ENCODE measurements at regions not wholly inside any gene's neighbourhood (a gene's known extent, or its start where the extent isn't known, plus 50 kb on each side); places are given as distances from the start of the nearest gene placed in this dataset.

GRCh38 chr11:32280339-32280738, 155.0 kb downstream of the WT1 start:
- Histone ChIP-seq H3K4me3 (ENCODE audit: insufficient read depth, low read length, poor library complexity, severe bottlenecking) (no peak overlapping the region), H3K4me2 (ENCODE audit: low read depth, low read length, poor library complexity, severe bottlenecking) (no peak overlapping the region), H3K9me3 (ENCODE audit: insufficient read depth, low read length) (no peaks in the 10 kb centered on the region), H3K9ac (ENCODE audit: low read length) (no peak overlapping the region), H3K79me2 (ENCODE audit: insufficient read depth, low read length) (no peaks in the 10 kb centered on the region), H3K27me3 (ENCODE audit: low read length) (no peaks in the 10 kb centered on the region), H4K20me1 (ENCODE audit: low read depth, low read length) (no peaks in the 10 kb centered on the region), H2AFZ (ENCODE audit: low read depth, low read length, severe bottlenecking) (no peak overlapping the region), H3K9me2 (replicated peaks; ENCODE audit: insufficient read depth, low read length) (no peaks in the 10 kb centered on the region), H3K27ac (ENCODE audit: low read depth, low read length) (no peak overlapping the region), H3F3A (ENCODE audit: insufficient read depth) (no peaks in the 10 kb centered on the region), H3K36me3 (ENCODE audit: low read length) (no peaks in the 10 kb centered on the region)
- TF ChIP-seq EZH2phosphoT487 (conservative IDR thresholded peaks at IDR 0.05; ENCODE audit: low read length) (no peak), CTCF (IDR thresholded peaks at IDR 0.05; ENCODE audit: insufficient read depth, low read length, poor library complexity, severe bottlenecking) (no peak)

- H3K36me3 ChIP-seq (ENCODE audit: low read length) = no peaks in the 10 kb centered on the region
- no peaks in the 10 kb centered on the region for H3K27me3 ChIP-seq (ENCODE audit: low read length)
- no peak overlapping the region for H3K27ac ChIP-seq (ENCODE audit: low read depth, low read length)
- no peaks in the 10 kb centered on the region for H3K9me2 ChIP-seq (replicated peaks; ENCODE audit: insufficient read depth, low read length)
- H3K9ac ChIP-seq (ENCODE audit: low read length) = no peak overlapping the region
- H3K4me3 ChIP-seq (ENCODE audit: insufficient read depth, low read length, poor library complexity, severe bottlenecking) = no peak overlapping the region
- TF ChIP-seq CTCF (IDR thresholded peaks at IDR 0.05; ENCODE audit: insufficient read depth, low read length, poor library complexity, severe bottlenecking) (no peak), EZH2phosphoT487 (conservative IDR thresholded peaks at IDR 0.05; ENCODE audit: low read length) (no peak)
- H3F3A ChIP-seq (ENCODE audit: insufficient read depth) = no peaks in the 10 kb centered on the region
- no peak overlapping the region for H2AFZ ChIP-seq (ENCODE audit: low read depth, low read length, severe bottlenecking)
- H3K79me2 ChIP-seq (ENCODE audit: insufficient read depth, low read length) = no peaks in the 10 kb centered on the region
- no peaks in the 10 kb centered on the region for H4K20me1 ChIP-seq (ENCODE audit: low read depth, low read length)
- H3K9me3 ChIP-seq (ENCODE audit: insufficient read depth, low read length) = no peaks in the 10 kb centered on the region
- H3K4me2 ChIP-seq (ENCODE audit: low read depth, low read length, poor library complexity, severe bottlenecking) = no peak overlapping the region
Observed at GRCh38 chr11:32288276-32288675, 147.1 kb downstream of the WT1 start.

- H2AFZ ChIP-seq (ENCODE audit: low read depth, low read length, severe bottlenecking) = no peak overlapping the region
- no peaks in the 10 kb centered on the region for H4K20me1 ChIP-seq (ENCODE audit: low read depth, low read length)
- H3K27ac ChIP-seq (ENCODE audit: low read depth, low read length) = no peak overlapping the region
- no peak overlapping the region for H3K9ac ChIP-seq (ENCODE audit: low read length)
- H3K4me3 ChIP-seq (ENCODE audit: insufficient read depth, low read length, poor library complexity, severe bottlenecking) = no peak overlapping the region
- no peak overlapping the region for H3K4me2 ChIP-seq (ENCODE audit: low read depth, low read length, poor library complexity, severe bottlenecking)
- H3K9me3 ChIP-seq (ENCODE audit: insufficient read depth, low read length) = no peaks in the 10 kb centered on the region
- no peaks in the 10 kb centered on the region for H3K79me2 ChIP-seq (ENCODE audit: insufficient read depth, low read length)
- H3K27me3 ChIP-seq (ENCODE audit: low read length) = no peaks in the 10 kb centered on the region
- TF ChIP-seq CTCF (IDR thresholded peaks at IDR 0.05; ENCODE audit: insufficient read depth, low read length, poor library complexity, severe bottlenecking) (no peak), EZH2phosphoT487 (conservative IDR thresholded peaks at IDR 0.05; ENCODE audit: low read length) (no peak)
- H3K9me2 ChIP-seq (replicated peaks; ENCODE audit: insufficient read depth, low read length) = no peaks in the 10 kb centered on the region
- H3K36me3 ChIP-seq (ENCODE audit: low read length) = no peaks in the 10 kb centered on the region
- H3F3A ChIP-seq (ENCODE audit: insufficient read depth) = no peaks in the 10 kb centered on the region
Observed at GRCh38 chr11:32289701-32290100, 145.6 kb downstream of the WT1 start.

GRCh38 chr11:32290783-32291182, 144.6 kb downstream of the WT1 start:
- H3K4me2 ChIP-seq (ENCODE audit: low read depth, low read length, poor library complexity, severe bottlenecking) = no peak overlapping the region
- no peaks in the 10 kb centered on the region for H3F3A ChIP-seq (ENCODE audit: insufficient read depth)
- no peak overlapping the region for H2AFZ ChIP-seq (ENCODE audit: low read depth, low read length, severe bottlenecking)
- no peaks in the 10 kb centered on the region for H3K27me3 ChIP-seq (ENCODE audit: low read length)
- no peak overlapping the region for H3K9ac ChIP-seq (ENCODE audit: low read length)
- H3K27ac ChIP-seq (ENCODE audit: low read depth, low read length) = no peak overlapping the region
- no peaks in the 10 kb centered on the region for H4K20me1 ChIP-seq (ENCODE audit: low read depth, low read length)
- H3K4me3 ChIP-seq (ENCODE audit: insufficient read depth, low read length, poor library complexity, severe bottlenecking) = no peak overlapping the region
- no peaks in the 10 kb centered on the region for H3K36me3 ChIP-seq (ENCODE audit: low read length)
- H3K9me3 ChIP-seq (ENCODE audit: insufficient read depth, low read length) = no peaks in the 10 kb centered on the region
- TF ChIP-seq CTCF (IDR thresholded peaks at IDR 0.05; ENCODE audit: insufficient read depth, low read length, poor library complexity, severe bottlenecking) = no peak
- no peak for TF ChIP-seq EZH2phosphoT487 (conservative IDR thresholded peaks at IDR 0.05; ENCODE audit: low read length)
- no peaks in the 10 kb centered on the region for H3K9me2 ChIP-seq (replicated peaks; ENCODE audit: insufficient read depth, low read length)
- H3K79me2 ChIP-seq (ENCODE audit: insufficient read depth, low read length) = no peaks in the 10 kb centered on the region
